ENCODE measurements at regions not wholly inside any gene's neighbourhood (a gene's known extent, or its start where the extent isn't known, plus 50 kb on each side); places are given as distances from the start of the nearest gene placed in this dataset.

DNA sequence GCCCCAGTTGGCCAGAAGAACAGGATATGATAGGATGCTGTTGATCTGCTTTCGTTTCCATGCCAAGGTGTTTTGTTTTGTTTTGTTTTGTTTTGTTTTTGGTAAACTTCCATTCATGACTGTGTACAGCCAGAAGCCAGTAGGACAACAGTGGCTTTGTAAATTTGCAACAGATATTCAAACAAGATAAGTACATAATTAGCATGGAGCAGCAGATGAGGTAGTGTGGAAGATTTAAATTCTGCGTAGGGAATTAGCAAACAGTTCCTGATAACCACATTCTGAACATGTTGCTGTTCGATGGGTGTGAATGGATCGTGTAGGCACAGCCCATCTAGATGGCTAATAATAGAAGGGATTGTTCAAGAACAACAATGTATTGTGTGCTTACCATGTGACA is 1080.1 kb upstream of the RBFOX1 start:
- TF ChIP-seq CTCF (IDR thresholded peaks at IDR 0.05) = no peak
- no peak for TF ChIP-seq POLR2A (IDR thresholded peaks at IDR 0.05)
- no peak for TF ChIP-seq POLR2AphosphoS5 (IDR thresholded peaks at IDR 0.05)
- no peak for TF ChIP-seq EP300 (IDR thresholded peaks at IDR 0.05)
